ENCODE measurements at regions not wholly inside any gene's neighbourhood (a gene's known extent, or its start where the extent isn't known, plus 50 kb on each side); places are given as distances from the start of the nearest gene placed in this dataset.

DNA sequence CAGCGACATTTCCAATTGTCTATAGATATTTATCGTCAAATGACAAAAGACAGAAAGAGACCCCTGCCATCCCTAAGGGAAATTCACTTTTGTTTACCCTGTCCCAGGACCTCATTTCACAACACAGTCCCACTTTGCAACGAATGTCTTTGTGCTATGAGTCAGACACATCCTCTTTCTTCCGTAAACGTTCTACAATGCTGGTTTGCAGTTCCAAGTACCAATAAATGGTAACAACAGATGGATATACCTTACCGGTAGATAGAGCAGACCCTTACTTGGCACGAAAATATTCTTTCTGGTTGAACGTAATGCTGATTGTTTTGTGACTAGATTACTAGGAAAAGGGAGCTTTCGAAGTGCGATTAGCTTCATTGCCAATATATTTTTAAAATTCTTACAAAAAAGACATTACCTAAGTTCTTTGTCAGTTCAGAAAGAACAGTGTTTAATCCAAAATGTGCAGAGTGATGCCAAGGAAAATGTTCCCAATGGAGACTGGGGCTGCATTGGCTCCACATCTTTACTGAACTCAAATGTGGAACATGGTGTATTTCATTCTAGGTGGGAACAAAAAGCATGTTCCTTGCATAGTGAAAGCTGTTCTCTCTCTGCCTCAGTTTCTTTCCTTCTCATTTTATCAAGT, 202.5 kb upstream of the SLC27A6 start:
- TF ChIP-seq, protein P1, sequence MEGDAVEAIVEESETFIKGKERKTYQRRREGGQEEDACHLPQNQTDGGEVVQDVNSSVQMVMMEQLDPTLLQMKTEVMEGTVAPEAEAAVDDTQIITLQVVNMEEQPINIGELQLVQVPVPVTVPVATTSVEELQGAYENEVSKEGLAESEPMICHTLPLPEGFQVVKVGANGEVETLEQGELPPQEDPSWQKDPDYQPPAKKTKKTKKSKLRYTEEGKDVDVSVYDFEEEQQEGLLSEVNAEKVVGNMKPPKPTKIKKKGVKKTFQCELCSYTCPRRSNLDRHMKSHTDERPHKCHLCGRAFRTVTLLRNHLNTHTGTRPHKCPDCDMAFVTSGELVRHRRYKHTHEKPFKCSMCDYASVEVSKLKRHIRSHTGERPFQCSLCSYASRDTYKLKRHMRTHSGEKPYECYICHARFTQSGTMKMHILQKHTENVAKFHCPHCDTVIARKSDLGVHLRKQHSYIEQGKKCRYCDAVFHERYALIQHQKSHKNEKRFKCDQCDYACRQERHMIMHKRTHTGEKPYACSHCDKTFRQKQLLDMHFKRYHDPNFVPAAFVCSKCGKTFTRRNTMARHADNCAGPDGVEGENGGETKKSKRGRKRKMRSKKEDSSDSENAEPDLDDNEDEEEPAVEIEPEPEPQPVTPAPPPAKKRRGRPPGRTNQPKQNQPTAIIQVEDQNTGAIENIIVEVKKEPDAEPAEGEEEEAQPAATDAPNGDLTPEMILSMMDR (IDR thresholded peaks at IDR 0.05; ENCODE audit: borderline replicate concordance, extremely low read depth, low read length, poor library complexity, severe bottlenecking), result no peak
- no peak for TF ChIP-seq EZH2 (IDR thresholded peaks at IDR 0.05; ENCODE audit: borderline replicate concordance, low read depth, low read length, severe bottlenecking)
